HG02973 (cell line): ENCODE measurements at regions not wholly inside any gene's neighbourhood (a gene's known extent, or its start where the extent isn't known, plus 50 kb on each side); places are given as distances from the start of the nearest gene placed in this dataset.
"Not testable (repeated sequence)": the region's sequence is repeated elsewhere in the genome, so short reads cannot be mapped to it uniquely, and the experiment has no call there.

Experiments used
- ATAC-seq: cut with Tn5 transposase; IDR thresholded peaks from one replicate; pipeline ENCODE4 v1.9.1; 2021; ENCODE audit warnings: moderate library complexity; ENCODE audit not compliant: unreplicated experiment

DNA sequence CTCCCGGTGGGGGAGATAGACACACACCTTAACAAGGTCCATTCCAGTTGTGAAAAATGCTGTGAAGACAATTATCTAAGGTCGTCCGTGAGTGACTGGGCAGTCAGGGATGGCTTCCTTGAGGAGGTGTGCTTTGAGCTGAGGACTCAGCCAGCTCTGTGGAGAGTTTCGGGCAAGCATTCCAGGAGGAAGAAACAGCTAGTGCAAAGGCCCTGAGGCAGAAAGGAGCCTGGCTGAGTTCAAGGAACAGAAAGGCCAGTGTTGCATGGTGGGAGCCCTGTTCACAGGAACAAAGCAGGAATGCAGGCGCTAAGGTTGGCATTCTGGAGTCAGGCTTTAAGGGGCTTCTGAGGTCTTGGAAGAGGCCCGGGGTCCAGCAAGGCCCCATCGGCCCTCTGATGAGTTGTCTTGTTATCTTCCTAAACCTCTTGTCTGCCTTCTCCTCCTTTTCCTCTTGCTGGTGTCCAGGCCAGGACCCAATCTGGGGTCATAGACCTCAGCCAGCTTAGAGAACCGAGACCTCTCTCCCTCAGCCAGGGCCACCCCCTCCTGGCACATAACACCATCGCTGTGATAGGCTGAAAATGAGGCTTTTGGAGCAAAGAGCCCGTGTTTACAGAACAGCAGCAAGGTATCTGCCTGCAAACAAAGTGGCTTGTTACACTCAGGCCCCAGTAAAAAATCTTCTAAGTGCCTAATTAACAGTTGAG, 270.2 kb upstream of the MVB12B start:
- no peak for ATAC-seq

- no peak for ATAC-seq
These were observed 269.4 kb upstream of the MVB12B start for GRCh38 chr9:126057121-126057825.

- ATAC-seq: no peak
These were observed 268.6 kb upstream of the MVB12B start for GRCh38 chr9:126058011-126058531.

DNA sequence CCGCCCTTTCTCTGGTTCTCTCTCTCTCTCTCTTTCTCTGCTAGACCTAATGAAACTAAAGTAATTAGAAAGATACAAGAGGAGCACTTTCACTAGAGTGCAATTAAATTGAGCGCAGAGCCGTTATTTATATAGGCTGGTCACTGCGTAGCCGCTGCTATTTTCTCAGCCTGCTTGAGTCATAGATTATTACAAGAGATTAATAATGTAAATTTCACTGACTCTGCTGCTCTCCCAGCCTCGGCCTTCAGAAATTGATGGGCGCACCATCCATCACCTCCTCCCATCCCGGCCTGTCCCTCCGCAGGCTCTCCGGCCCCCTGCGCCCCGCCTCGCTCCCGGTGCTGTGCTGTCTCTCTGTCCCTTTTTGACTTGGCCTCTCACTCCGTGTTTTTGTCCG, 268.0 kb upstream of the MVB12B start:
- ATAC-seq: no peak

GRCh38 chr9:126061575-126061974, 265.1 kb upstream of the MVB12B start:
- no peak for ATAC-seq

DNA sequence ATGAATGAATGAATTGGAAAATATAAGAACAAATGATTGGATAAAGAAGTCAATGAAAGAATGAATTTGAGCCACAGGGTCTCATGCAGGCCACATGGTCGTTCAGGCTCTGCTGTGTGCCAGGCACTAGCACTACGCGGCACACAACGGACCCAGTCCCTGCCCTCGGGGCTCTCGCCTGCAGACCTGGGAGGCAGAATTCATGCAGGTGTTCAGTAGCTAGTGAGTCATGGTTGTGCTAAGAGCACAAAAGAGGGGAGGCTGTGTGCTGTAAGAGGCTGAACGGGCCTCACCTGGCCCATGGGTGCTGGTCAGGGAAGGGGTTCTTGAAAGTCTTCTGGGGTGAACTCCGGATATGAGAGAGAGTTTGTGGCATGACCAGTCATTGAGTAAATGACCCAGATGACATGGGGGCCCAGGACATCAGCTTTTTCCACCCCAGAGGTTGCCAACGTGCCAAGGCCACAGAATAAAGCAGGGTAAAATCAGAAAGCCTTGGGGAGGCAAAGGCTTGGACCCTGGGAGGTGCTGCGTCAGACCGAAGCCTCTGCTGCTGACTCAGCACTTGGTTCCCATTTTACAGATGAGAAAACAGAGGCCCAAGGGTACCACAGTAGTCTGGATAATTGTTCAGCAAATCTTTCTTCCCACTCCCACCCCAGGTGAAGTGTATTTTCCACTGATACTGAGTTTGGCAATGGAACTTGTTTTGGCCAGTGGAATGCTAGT, 264.3 kb upstream of the MVB12B start:
- ATAC-seq: no peak

- no peak for ATAC-seq
These were observed 263.3 kb upstream of the MVB12B start for GRCh38 chr9:126063326-126063725.

DNA sequence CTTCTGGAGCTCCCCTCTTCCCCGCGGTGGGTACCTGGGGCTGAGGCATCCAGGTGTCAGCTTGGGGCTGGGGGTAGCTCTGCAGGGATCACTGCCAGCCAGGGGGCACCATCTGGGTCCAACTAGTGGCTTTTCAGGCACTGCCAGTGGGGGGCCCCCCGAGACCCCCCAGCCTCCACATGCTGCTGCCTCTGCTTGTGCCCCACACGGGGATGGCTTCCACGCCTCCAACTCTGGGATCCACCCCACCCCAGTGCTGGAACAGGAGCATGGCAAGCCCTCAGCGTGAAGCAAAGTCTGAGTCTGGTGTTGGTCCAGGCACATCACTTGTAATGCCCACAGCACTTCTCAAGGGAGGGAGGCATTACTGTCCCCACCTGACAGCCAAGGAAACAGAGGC, 260.5 kb upstream of the MVB12B start:
- no peak for ATAC-seq

DNA sequence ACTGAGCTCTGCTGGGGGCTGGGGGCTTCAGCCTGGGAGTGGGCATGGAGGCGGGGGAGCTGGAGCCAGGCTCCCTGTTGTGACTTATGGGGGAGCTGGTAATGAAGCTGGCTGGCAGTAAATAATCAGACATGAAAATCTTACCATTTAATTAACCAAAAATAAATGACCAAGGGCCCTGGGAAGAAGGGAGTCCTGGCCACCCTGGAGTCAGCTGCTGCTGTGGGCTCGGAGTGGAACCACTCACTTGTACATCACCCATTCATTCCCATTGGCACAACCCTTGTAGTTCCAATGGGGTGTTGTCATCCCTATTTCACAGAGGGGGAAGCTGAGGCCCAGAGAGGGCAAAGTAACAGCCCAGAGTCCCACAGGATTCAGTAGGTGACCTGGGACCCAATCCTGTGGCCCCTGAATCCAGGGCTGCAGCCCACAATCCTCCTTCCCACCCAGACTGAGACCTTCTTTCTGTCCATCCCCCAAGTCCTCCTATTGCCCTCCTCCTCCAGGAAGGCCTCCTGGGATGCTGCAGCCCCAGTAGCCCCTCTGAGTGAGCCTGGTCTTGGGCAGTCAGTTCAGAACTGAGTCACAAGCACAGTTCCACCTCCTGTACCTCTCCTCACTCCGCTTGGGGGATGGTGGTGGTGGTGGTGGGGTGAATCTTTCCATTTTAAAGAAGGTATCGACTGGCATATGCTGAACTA, 259.4 kb upstream of the MVB12B start:
- no peak for ATAC-seq

- ATAC-seq: no peak
These were observed 257.9 kb upstream of the MVB12B start for GRCh38 chr9:126068534-126069230.

DNA sequence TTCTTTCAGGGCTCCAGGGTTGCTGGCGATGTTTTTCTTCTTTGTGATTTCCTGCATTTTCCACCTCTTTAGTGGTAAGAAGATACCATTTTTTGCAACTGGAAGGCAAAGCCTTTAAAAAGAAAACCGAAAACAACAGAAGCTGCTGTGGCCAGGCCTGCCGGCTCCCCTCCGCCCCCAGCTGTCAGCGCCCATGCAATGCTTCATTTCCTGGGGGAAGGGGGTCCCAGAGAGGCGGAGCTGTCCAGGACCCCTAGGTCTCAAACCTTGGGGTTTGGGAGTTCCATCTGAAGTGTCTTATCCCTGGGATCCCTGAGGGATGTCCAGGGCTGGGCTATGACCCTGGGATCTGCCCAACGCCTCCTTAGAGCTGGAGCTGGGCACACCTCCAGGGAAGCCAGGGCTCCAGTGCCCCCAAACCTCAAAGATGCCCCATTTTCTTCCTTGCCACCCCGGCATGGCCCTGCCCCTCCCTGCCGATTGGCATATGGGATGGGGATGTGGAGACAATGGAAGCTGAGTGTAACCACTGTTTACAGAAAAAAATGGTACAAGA, 257.2 kb upstream of the MVB12B start:
- no peak for ATAC-seq

GRCh38 chr9:126070058-126070655, 256.5 kb upstream of the MVB12B start:
- no peak for ATAC-seq

DNA sequence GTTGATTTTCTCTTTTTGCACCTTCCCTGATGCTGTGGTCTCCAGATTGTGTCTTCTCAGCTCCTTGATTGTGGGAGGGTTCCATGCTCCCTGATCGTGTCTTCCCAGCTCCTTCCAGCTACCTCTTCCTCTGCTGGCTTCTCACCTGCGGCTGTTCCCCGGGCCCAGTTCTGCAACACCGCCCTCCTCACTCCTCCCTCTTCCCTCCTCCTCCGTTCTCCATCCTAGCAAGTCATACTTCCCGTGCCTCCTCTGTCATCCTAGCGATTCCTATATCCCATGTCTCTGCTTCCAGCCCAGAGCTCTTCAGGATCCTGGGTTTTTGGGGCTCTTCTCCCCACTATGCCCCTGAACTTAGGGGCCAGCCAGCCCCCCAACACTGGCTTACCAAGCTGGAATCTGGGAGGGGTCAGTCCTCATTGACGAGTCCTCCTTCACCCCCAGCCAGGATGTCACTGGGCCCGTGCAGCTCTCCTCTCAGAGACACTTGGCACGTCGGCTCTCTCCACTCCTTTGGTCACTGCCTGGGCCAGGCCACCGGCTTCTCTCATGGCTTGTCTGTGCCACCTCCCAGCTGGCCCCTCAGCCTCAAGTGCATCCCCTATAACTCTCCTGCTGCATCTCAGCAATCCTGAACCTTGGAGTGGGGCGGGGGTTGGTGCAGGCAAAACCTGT, 255.4 kb upstream of the MVB12B start:
- ATAC-seq: no peak

GRCh38 chr9:126077656-126078055, 249.0 kb upstream of the MVB12B start:
- ATAC-seq: not testable (repeated sequence)

- ATAC-seq: no peak
These were observed 246.0 kb upstream of the MVB12B start for GRCh38 chr9:126080641-126081040.

DNA sequence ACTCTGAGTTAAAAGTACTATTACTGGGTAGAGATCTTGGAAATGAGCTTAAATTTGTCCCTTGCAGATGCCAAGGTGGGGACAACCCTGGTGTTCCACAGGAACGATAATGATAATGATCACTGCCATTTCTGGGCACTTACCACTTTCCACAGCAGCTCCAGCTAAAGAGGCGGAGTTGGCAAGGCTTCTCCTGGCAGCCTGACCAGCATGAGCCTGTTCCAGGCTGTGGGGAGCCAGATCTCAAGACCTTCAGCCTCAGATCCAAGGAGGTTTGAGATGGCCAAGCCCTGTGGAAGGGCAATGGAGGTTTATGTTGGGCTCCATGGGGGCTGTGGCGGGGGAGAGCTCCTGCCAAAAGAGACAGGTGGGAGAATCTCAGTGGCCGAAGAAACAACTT, 244.9 kb upstream of the MVB12B start:
- ATAC-seq: no peak

DNA sequence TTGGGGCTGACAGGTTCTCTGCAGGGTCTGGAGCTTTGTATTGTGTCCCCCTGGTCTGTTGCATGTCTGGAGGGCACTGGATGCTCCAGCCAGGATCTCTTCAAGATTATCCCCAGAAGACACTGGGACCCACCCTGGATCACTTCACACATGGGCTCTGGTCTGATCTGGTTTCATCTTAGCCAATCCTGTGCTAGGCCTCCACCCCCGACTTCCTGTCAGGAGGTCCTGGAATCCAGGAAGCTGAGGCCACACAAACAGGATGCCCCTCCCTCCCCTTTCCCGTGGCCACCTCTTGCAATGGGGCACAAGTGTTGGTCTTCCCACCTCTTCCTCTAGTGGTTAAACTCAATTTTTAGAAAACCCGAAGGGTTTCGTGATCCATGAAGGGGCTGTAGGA, 242.6 kb upstream of the MVB12B start:
- ATAC-seq: no peak

DNA sequence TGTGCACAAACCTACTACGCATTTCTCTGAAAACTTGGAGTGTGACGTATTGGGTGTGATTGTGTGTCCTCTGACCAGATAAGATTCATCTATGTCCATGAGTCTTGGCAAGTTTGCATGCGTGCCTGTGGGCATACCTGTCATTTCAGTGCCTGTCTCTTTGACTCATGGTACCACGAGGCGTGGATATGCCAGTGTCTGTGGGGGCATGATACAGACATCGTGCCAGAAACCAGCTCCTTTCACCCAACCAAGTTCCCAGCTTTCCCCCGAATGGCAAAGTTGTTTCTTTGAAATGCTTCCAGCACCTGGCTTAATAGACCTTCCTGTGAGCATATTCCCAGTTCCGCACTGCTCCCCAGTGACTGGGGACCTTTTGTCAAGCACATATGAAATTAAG, 241.9 kb upstream of the MVB12B start:
- ATAC-seq: no peak

DNA sequence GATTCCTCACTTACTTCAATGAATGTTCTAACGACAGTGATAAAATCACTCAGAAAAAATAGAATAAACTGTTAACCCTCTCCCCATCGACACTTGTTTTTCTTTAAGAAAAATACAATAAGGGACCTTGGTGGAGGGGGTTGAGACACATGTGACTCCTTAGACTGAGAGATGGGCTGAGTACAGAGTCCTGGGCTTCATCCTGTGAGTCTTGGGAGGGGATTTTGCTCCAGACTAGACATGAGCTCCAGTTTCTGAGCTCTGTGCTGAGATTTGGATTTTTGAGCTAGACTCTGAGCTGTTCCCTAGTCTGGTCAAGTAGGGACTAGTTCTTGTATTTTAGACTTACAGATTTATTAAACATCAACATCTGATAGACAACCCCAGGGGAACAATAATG, 241.5 kb upstream of the MVB12B start:
- no peak for ATAC-seq
